Tibial nerve (tissue), 4 donors: ENCODE measurements at regions not wholly inside any gene's neighbourhood (a gene's known extent, or its start where the extent isn't known, plus 50 kb on each side); places are given as distances from the start of the nearest gene placed in this dataset.

ENCODE experiments used
- DNase-seq, 2 donors: peaks; one replicate each; pipeline ENCODE4 v3.0.0-alpha.2; 2019; ENCODE audit warnings: low spot score in 2 of 2
- H3K27ac ChIP-seq, 4 donors: fragments of 200-600 bp; sonication (generic) in 3 of 4; one replicate each; pipeline ENCODE4 v1.5.1; 2017 to 2019; ENCODE audit warnings: mild to moderate bottlenecking in 1 of 4
- H3K27me3 ChIP-seq, 2 donors: fragments of 200-600 bp; sonication (generic) in 1 of 2; one replicate each; pipeline versions ENCODE4 v1.5.1 to v1.6.0; 2017 to 2019
- H3K36me3 ChIP-seq, 3 donors: fragments of 200-600 bp; sonication (generic); one replicate each; pipeline ENCODE4 v1.5.1; 2018 to 2019
- H3K4me1 ChIP-seq, 4 donors: fragments of 200-600 bp; sonication (generic) in 3 of 4; one replicate each; pipeline ENCODE4 v1.5.1; 2017 to 2019
- H3K4me3 ChIP-seq, 4 donors: fragments of 200-600 bp; sonication (generic) in 3 of 4; one replicate each; pipeline ENCODE4 v1.5.1; 2017 to 2019; ENCODE audit warnings: mild to moderate bottlenecking in 1 of 4, moderate library complexity in 1 of 4
- H3K9me3 ChIP-seq, 4 donors: fragments of 200-600 bp; sonication (generic) in 3 of 4; one replicate each; pipeline ENCODE4 v1.5.1; 2017 to 2019
- CTCF ChIP-seq, 5 experiments: fragments of 200-600 bp in 3 of 5; fragments of 450-650 bp in 2 of 5; sonication (generic) in 3 of 5; IDR thresholded peaks; one replicate each; pipeline ENCODE4 v1.5.1; 2016 to 2019; ENCODE audit warnings: antibody characterized with exemption in 5 of 5, mild to moderate bottlenecking in 3 of 5, moderate library complexity in 2 of 5
- EP300 ChIP-seq, 2 donors: sonication (generic); formaldehyde crosslinking; IDR thresholded peaks; one replicate each; pipeline ENCODE4 v1.6.1; 2017; ENCODE audit warnings: antibody characterized with exemption in 2 of 2, mild to moderate bottlenecking in 1 of 2
- POLR2A ChIP-seq, 2 donors: fragments of 450-650 bp; IDR thresholded peaks; one replicate each; pipeline ENCODE4 v1.6.1; 2017; ENCODE audit warnings: antibody characterized with exemption in 2 of 2, mild to moderate bottlenecking in 2 of 2, moderate library complexity in 2 of 2
- WGBS, 2 donors: methylation state at CpG; one replicate each; pipeline ENCODE4 v1.1.5; 2018; 5-methylcytosine and 5-hydroxymethylcytosine counted together

- peaks cover 0 to 4% (median 0%) of the 10 kb centered on the region in 4 donors for H3K9me3 ChIP-seq
- H3K4me1 ChIP-seq, result no peaks in the 10 kb centered on the region
- no peak for DNase-seq
- WGBS, 2 donors, result 75 to 100% methylated on average over 1 to 2 of the region's 2 CpGs
- no peak overlapping the region for H3K4me3 ChIP-seq
- no peaks in the 10 kb centered on the region for H3K36me3 ChIP-seq
- no peaks in the 10 kb centered on the region for H3K27me3 ChIP-seq
- no peak overlapping the region for H3K27ac ChIP-seq
- TF ChIP-seq POLR2A (IDR thresholded peaks at IDR 0.05) (no peak), EP300 (IDR thresholded peaks at IDR 0.05) (no peak), CTCF (IDR thresholded peaks at IDR 0.05) (no peak)
These were observed 1417.1 kb downstream of the AACS start for GRCh38 chr12:126482238-126482889.

- no peak overlapping the region for H3K4me3 ChIP-seq
- H3K27ac ChIP-seq, result no peak overlapping the region
These were observed 1418.2 kb downstream of the AACS start for GRCh38 chr12:126483145-126484068.

GRCh38 chr12:126487431-126487980, 1422.3 kb downstream of the AACS start:
- Histone ChIP-seq H3K36me3 (no peaks in the 10 kb centered on the region), H3K27ac (no peak overlapping the region), H3K9me3 (peaks cover 0 to 10% (median 0%) of the 10 kb centered on the region in 4 donors), H3K4me3 (no peak overlapping the region), H3K27me3 (no peaks in the 10 kb centered on the region), H3K4me1 (no peaks in the 10 kb centered on the region)
- no peak for DNase-seq
- TF ChIP-seq EP300 (IDR thresholded peaks at IDR 0.05) (no peak), POLR2A (IDR thresholded peaks at IDR 0.05) (no peak), CTCF (IDR thresholded peaks at IDR 0.05) (no peak)
- WGBS, 2 donors, result 76 to 83% methylated on average over 4 of the region's 4 CpGs

More at GRCh38 chr12:126483145-126484068, 1418.2 kb downstream of the AACS start:
- H3K9me3 ChIP-seq, result peaks cover 0 to 4% (median 0%) of the 10 kb centered on the region in 4 donors
- H3K36me3 ChIP-seq, result no peaks in the 10 kb centered on the region
- WGBS, 2 donors, result 84 to 86% methylated on average over 17 of the region's 17 CpGs
- no peaks in the 10 kb centered on the region for H3K27me3 ChIP-seq
- TF ChIP-seq EP300 (IDR thresholded peaks at IDR 0.05) (no peak), POLR2A (IDR thresholded peaks at IDR 0.05) (no peak), CTCF (IDR thresholded peaks at IDR 0.05) (no peak)
- DNase-seq, result no peak
- H3K4me1 ChIP-seq, result no peaks in the 10 kb centered on the region

- Histone ChIP-seq H3K36me3 (no peaks in the 10 kb centered on the region), H3K4me1 (no peaks in the 10 kb centered on the region), H3K27ac (no peak overlapping the region), H3K27me3 (no peaks in the 10 kb centered on the region), H3K9me3 (peaks cover 0 to 10% (median 0%) of the 10 kb centered on the region in 4 donors), H3K4me3 (no peak overlapping the region)
- no peak for DNase-seq
- WGBS, 2 donors, result 81 to 92% methylated on average over 3 of the region's 3 CpGs
- TF ChIP-seq POLR2A (IDR thresholded peaks at IDR 0.05) (no peak), CTCF (IDR thresholded peaks at IDR 0.05) (no peak), EP300 (IDR thresholded peaks at IDR 0.05) (no peak)
These were observed 1423.6 kb downstream of the AACS start for GRCh38 chr12:126488806-126489205.
